HCT116 (cell line): ENCODE measurements at regions not wholly inside any gene's neighbourhood (a gene's known extent, or its start where the extent isn't known, plus 50 kb on each side); places are given as distances from the start of the nearest gene placed in this dataset.

Experiments
- ATAC-seq: fragments of 200-7000 bp; cut with Tn5 transposase; 2 replicates; pipeline ENCODE4 v1.9.1; 2020; ENCODE audit warnings: mild to moderate bottlenecking, moderate library complexity
- BruUV-seq: library from RNA; stranded (reverse); fragments of 400-500 nt; replicated peaks from 2 replicates; lab custom pipeline; 2021; lab: Mats Ljungman, UMichigan
- CTCF ChIA-PET: fragments of 300-600 bp; sonication (Branson Sonifier 250); formaldehyde crosslinking; loops from one replicate; lab custom pipeline; 2021; ENCODE audit warnings: antibody characterized with exemption; lab: Charles Lee
- POLR2A ChIA-PET: fragments of 300-600, 350-600 bp; sonication (Branson Sonifier 250); formaldehyde crosslinking; loops from one replicate; lab custom pipeline; 2021; ENCODE audit warnings: antibody characterized with exemption; lab: Charles Lee
- RAD21 ChIA-PET, 2 experiments: fragments of 300-600 bp; sonication (Branson Sonifier 250); formaldehyde crosslinking; loops; one replicate each; lab custom pipeline; 2023; ENCODE audit warnings: low total read pairs in 2 of 2; ENCODE audit not compliant: uncharacterized antibody in 2 of 2, unreplicated experiment in 2 of 2, low non-redundant PET in 1 of 2; lab: Charles Lee
- DNase-seq: peaks from one replicate; pipeline ENCODE4 v3.0.0-alpha.2; 2010; ENCODE audit warnings: low read depth, low spot score
- H2AFZ ChIP-seq: fragments of 200-600 bp; shearing (Covaris generic), sonication (generic); 2 replicates; pipeline ENCODE4 v1.6.1; 2017; ENCODE audit warnings: low read depth, mixed run types, mixed read lengths, antibody characterized with exemption, low read length; ENCODE audit not compliant: poor library complexity, severe bottlenecking
- H3K27ac ChIP-seq: 2 replicates; pipeline ENCODE4 v1.5.1; 2012; ENCODE audit warnings: low read depth, low read length
- H3K27me3 ChIP-seq: fragments of 200-600 bp; sonication (generic); 2 replicates; pipeline ENCODE4 v1.6.1; 2016; ENCODE audit warnings: mixed run types, low read length, mixed read lengths; ENCODE audit not compliant: insufficient read depth
- H3K36me3 ChIP-seq, 2 experiments: fragments of 200-500 bp in 1 of 2; fragments of 200-600 bp in 1 of 2; sonication (Bioruptor generic) in 1 of 2; sonication (generic) in 1 of 2; 2 replicates each; pipeline versions ENCODE4 v1.5.1 to v1.6.1; 2014 to 2016; ENCODE audit warnings: low read length in 2 of 2, inconsistent platforms in 1 of 2, mixed read lengths in 1 of 2, mixed run types in 1 of 2; ENCODE audit not compliant: insufficient read depth in 2 of 2, control insufficient read depth in 1 of 2
- H3K4me1 ChIP-seq, 2 experiments: fragments of 200-600 bp in 1 of 2; sonication (generic) in 1 of 2; 2 replicates each; pipeline versions ENCODE4 v1.5.1 to v1.6.1; 2012 to 2017; ENCODE audit warnings: low read length in 2 of 2, inconsistent platforms in 1 of 2, mild to moderate bottlenecking in 1 of 2, mixed read lengths in 1 of 2, mixed run types in 1 of 2, moderate library complexity in 1 of 2; ENCODE audit not compliant: insufficient read depth in 2 of 2, control insufficient read depth in 1 of 2
- H3K4me2 ChIP-seq: fragments of 200-600 bp; sonication (generic); 2 replicates; pipeline ENCODE4 v1.6.1; 2017; ENCODE audit warnings: mixed run types, low read length, mixed read lengths
- H3K4me3 ChIP-seq, 2 experiments: fragments of 200-600 bp in 1 of 2; sonication (generic) in 1 of 2; replicated peaks in 1 of 2; 2 replicates each; pipeline ENCODE4 v1.5.1; 2011 to 2016; ENCODE audit warnings: low read length in 2 of 2, control low read depth in 1 of 2, low read depth in 1 of 2, mild to moderate bottlenecking in 1 of 2, mixed read lengths in 1 of 2, mixed run types in 1 of 2
- H3K79me2 ChIP-seq: fragments of 200-600 bp; sonication (generic); 2 replicates; pipeline ENCODE4 v1.6.1; 2017; ENCODE audit warnings: mild to moderate bottlenecking, mixed run types, low read length, moderate library complexity, mixed read lengths; ENCODE audit not compliant: insufficient read depth
- H3K9ac ChIP-seq: fragments of 200-600 bp; sonication (generic); 2 replicates; pipeline ENCODE4 v1.6.1; 2016; ENCODE audit warnings: low read length, mixed read lengths
- H3K9me2 ChIP-seq: fragments of 200-600 bp; sonication (generic), shearing (Covaris generic); 2 replicates; pipeline ENCODE4 v1.6.1; 2017; ENCODE audit warnings: mixed run types, mild to moderate bottlenecking, moderate library complexity; ENCODE audit not compliant: insufficient read depth
- H3K9me3 ChIP-seq, 2 experiments: fragments of 200-500 bp in 1 of 2; fragments of 200-600 bp in 1 of 2; sonication (Bioruptor generic) in 1 of 2; sonication (generic) in 1 of 2; 2 replicates each; pipeline ENCODE4 v1.6.1; 2014 to 2017; ENCODE audit warnings: low read length in 2 of 2, mixed read lengths in 2 of 2, inconsistent platforms in 1 of 2, low read depth in 1 of 2, mild to moderate bottlenecking in 1 of 2, mixed run types in 1 of 2, moderate library complexity in 1 of 2; ENCODE audit not compliant: control insufficient read depth in 1 of 2, insufficient read depth in 1 of 2
- H4K20me1 ChIP-seq: fragments of 200-600 bp; sonication (generic), shearing (Covaris generic); 2 replicates; pipeline ENCODE4 v1.6.1; 2017; ENCODE audit warnings: mixed run types, mild to moderate bottlenecking, moderate library complexity; ENCODE audit not compliant: insufficient read depth
- EGR1 ChIP-seq: IDR thresholded peaks from 2 replicates; pipeline ENCODE4 v1.6.1; 2012; ENCODE audit warnings: low read depth
- ELF1 ChIP-seq: IDR thresholded peaks from 2 replicates; pipeline ENCODE4 v1.6.1; 2012; ENCODE audit warnings: low read depth, borderline replicate concordance
- EZH2 ChIP-seq: fragments of 200-600 bp; sonication (generic); IDR thresholded peaks from 2 replicates; pipeline ENCODE4 v1.6.1; 2017; ENCODE audit warnings: antibody characterized with exemption, mixed run types
- FOSL1 ChIP-seq: IDR thresholded peaks from 2 replicates; pipeline ENCODE4 v1.6.1; 2012; ENCODE audit warnings: low read depth
- JUND ChIP-seq: IDR thresholded peaks from 2 replicates; pipeline ENCODE4 v1.6.1; 2012
- POLR2AphosphoS5 ChIP-seq: IDR thresholded peaks from 2 replicates; pipeline ENCODE4 v1.6.1; 2011; ENCODE audit warnings: mild to moderate bottlenecking, low read depth, low read length, moderate library complexity
- RAD21 ChIP-seq: IDR thresholded peaks from 2 replicates; pipeline ENCODE4 v1.6.1; 2012; ENCODE audit warnings: low read depth, mild to moderate bottlenecking
- SIN3A ChIP-seq: IDR thresholded peaks from 2 replicates; pipeline ENCODE4 v1.6.1; 2012; ENCODE audit warnings: low read depth
- SP1 ChIP-seq: IDR thresholded peaks from 2 replicates; pipeline ENCODE4 v1.6.1; 2012; ENCODE audit warnings: low read depth
- SRF ChIP-seq: IDR thresholded peaks from 2 replicates; pipeline ENCODE4 v1.6.1; 2012; ENCODE audit warnings: low read depth
- TCF7L2 ChIP-seq: IDR thresholded peaks from 2 replicates; pipeline ENCODE4 v1.7.0; 2011; ENCODE audit warnings: borderline replicate concordance, inconsistent platforms; ENCODE audit not compliant: insufficient read depth, insufficient read length; ENCODE audit errors: extremely low read depth
- YY1 ChIP-seq: IDR thresholded peaks from 2 replicates; pipeline ENCODE4 v1.6.1; 2011; ENCODE audit warnings: low read length, low read depth, moderate library complexity, mild to moderate bottlenecking; ENCODE audit not compliant: insufficient replicate concordance; ENCODE audit errors: extremely low read depth
- ZFX ChIP-seq: fragments of 450-650 bp; IDR thresholded peaks from 2 replicates; pipeline ENCODE4 v1.6.1; 2017
- intact Hi-C: fragments of 100-400 bp; cut with micrococcal nuclease; formaldehyde crosslinking; loops from 2 replicates; pipeline ENCODE4 v1.10.0; 2022
- TF ChIP-seq, protein P1 (sequence below): IDR thresholded peaks from 2 replicates; pipeline ENCODE4 v1.6.1; 2012
- TF ChIP-seq, protein P2 (sequence below): IDR thresholded peaks from 2 replicates; pipeline ENCODE4 v1.6.1; 2011; ENCODE audit warnings: mild to moderate bottlenecking, low read length, moderate library complexity; ENCODE audit not compliant: insufficient replicate concordance; ENCODE audit errors: extremely low read depth

DNA sequence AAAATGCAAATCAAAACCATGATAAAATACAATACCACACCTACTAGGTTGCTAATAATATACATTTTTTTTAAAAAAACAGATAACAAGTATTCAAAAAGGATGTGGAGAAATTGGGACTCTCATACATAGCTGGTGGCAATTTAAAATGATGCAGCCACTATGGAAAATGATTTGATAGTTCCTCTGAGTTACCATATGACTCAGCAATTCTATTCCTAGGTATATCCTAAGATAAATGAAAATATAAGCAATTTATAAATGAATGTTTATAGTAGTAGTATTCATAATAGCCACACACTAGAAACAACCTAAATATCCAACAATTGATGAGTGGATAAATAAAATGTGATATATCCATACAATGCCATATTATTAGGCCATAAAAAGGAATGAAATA is 210.2 kb downstream of the MREG start:
- ATAC-seq (no peak), DNase-seq (no peak)
- H3K27me3 ChIP-seq = no peaks in the 10 kb centered on the region
- no peaks in the 10 kb centered on the region for H3K79me2 ChIP-seq
- H3K9ac ChIP-seq = no peak overlapping the region
- no peaks in the 10 kb centered on the region for H4K20me1 ChIP-seq
- no peak overlapping the region for H3K27ac ChIP-seq
- BruUV-seq = no TSS peak
- TF ChIP-seq, protein P1, sequence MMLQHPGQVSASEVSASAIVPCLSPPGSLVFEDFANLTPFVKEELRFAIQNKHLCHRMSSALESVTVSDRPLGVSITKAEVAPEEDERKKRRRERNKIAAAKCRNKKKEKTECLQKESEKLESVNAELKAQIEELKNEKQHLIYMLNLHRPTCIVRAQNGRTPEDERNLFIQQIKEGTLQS = no peak
- TF ChIP-seq FOSL1 (no peak), EZH2 (no peak), SRF (no peak), RAD21 (no peak), YY1 (no peak), TCF7L2 (no peak), SIN3A (no peak), EGR1 (no peak), POLR2AphosphoS5 (no peak), ZFX (no peak), ELF1 (no peak), SP1 (no peak), JUND (no peak)
- TF ChIP-seq, protein P2, sequence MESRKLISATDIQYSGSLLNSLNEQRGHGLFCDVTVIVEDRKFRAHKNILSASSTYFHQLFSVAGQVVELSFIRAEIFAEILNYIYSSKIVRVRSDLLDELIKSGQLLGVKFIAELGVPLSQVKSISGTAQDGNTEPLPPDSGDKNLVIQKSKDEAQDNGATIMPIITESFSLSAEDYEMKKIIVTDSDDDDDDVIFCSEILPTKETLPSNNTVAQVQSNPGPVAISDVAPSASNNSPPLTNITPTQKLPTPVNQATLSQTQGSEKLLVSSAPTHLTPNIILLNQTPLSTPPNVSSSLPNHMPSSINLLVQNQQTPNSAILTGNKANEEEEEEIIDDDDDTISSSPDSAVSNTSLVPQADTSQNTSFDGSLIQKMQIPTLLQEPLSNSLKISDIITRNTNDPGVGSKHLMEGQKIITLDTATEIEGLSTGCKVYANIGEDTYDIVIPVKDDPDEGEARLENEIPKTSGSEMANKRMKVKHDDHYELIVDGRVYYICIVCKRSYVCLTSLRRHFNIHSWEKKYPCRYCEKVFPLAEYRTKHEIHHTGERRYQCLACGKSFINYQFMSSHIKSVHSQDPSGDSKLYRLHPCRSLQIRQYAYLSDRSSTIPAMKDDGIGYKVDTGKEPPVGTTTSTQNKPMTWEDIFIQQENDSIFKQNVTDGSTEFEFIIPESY = no peak
- H3K4me1 ChIP-seq = no peaks in the 10 kb centered on the region
- no peak overlapping the region for H3K4me2 ChIP-seq
- H3K9me3 ChIP-seq = no peaks in the 10 kb centered on the region
- peaks cover 3% of the 10 kb centered on the region; the same call in 1 of the 2 replicates for H3K9me2 ChIP-seq
- RAD21 ChIA-PET = no interaction called here
- POLR2A ChIA-PET = no interaction called here
- H3K36me3 ChIP-seq = no peaks in the 10 kb centered on the region
- CTCF ChIA-PET = no interaction called here
- H2AFZ ChIP-seq = no peak overlapping the region
- intact Hi-C loops = no loop called here
- no peak overlapping the region for H3K4me3 ChIP-seq
